Loucy (cell line): ENCODE measurements at regions not wholly inside any gene's neighbourhood (a gene's known extent, or its start where the extent isn't known, plus 50 kb on each side); places are given as distances from the start of the nearest gene placed in this dataset.

Experiments
- H2AFZ ChIP-seq: fragments of 200-600 bp; sonication (generic); 2 replicates; pipeline ENCODE4 v1.6.0; 2016; ENCODE audit warnings: antibody characterized with exemption, mild to moderate bottlenecking, low read length, moderate library complexity
- H3F3A ChIP-seq: fragments of 200-600 bp; 2 replicates; pipeline ENCODE4 v1.6.0; 2016; ENCODE audit warnings: antibody characterized with exemption, low read depth, mild to moderate bottlenecking
- H3K27me3 ChIP-seq: fragments of 200-600 bp; sonication (generic); 2 replicates; pipeline ENCODE4 v1.6.1; 2014; ENCODE audit warnings: low read length, mild to moderate bottlenecking; ENCODE audit not compliant: insufficient read depth, poor library complexity, severe bottlenecking
- H3K36me3 ChIP-seq: fragments of 200-600 bp; sonication (generic); 2 replicates; pipeline ENCODE4 v1.6.1; 2016; ENCODE audit warnings: low read length; ENCODE audit not compliant: insufficient read depth
- H3K4me1 ChIP-seq: fragments of 200-600 bp; sonication (generic); 2 replicates; pipeline ENCODE4 v1.5.1; 2014; ENCODE audit warnings: low read length, mild to moderate bottlenecking; ENCODE audit not compliant: insufficient read depth, poor library complexity, severe bottlenecking
- H3K4me2 ChIP-seq: fragments of 200-600 bp; sonication (generic); 2 replicates; pipeline ENCODE4 v1.6.0; 2014; ENCODE audit warnings: antibody characterized with exemption, low read length, low read depth, mild to moderate bottlenecking; ENCODE audit not compliant: poor library complexity, severe bottlenecking
- H3K4me3 ChIP-seq: fragments of 200-600 bp; sonication (generic); 2 replicates; pipeline ENCODE4 v1.5.1; 2014; ENCODE audit warnings: low read length, mild to moderate bottlenecking, mixed read lengths; ENCODE audit not compliant: poor library complexity, severe bottlenecking
- H3K79me2 ChIP-seq: fragments of 200-600 bp; sonication (generic); 2 replicates; pipeline ENCODE4 v1.6.1; 2014; ENCODE audit warnings: low read length; ENCODE audit not compliant: insufficient read depth
- H3K9ac ChIP-seq: fragments of 200-600 bp; sonication (generic); 2 replicates; pipeline ENCODE4 v1.6.0; 2014; ENCODE audit warnings: mild to moderate bottlenecking, low read depth, low read length, moderate library complexity; ENCODE audit not compliant: poor library complexity, severe bottlenecking
- H3K9me2 ChIP-seq: fragments of 200-600 bp; sonication (generic); replicated peaks from 2 replicates; pipeline ENCODE4 v1.6.1; 2016; ENCODE audit warnings: low read depth, low read length, mixed read lengths
- H3K9me3 ChIP-seq: fragments of 200-600 bp; sonication (generic); 2 replicates; pipeline ENCODE4 v1.6.1; 2014; ENCODE audit warnings: mild to moderate bottlenecking, antibody characterized with exemption, low read length, low read depth; ENCODE audit not compliant: insufficient read depth
- H4K20me1 ChIP-seq: fragments of 200-600 bp; sonication (generic); 2 replicates; pipeline ENCODE4 v1.6.0; 2014; ENCODE audit warnings: antibody characterized with exemption, low read length, mild to moderate bottlenecking; ENCODE audit not compliant: insufficient read depth, poor library complexity, severe bottlenecking
- EZH2phosphoT487 ChIP-seq: fragments of 200-600 bp; IDR thresholded peaks from 2 replicates; pipeline ENCODE4 v1.6.1; 2018; ENCODE audit warnings: antibody characterized with exemption, mild to moderate bottlenecking, moderate library complexity, borderline replicate concordance
- TF ChIP-seq, protein P1 (sequence below): fragments of 200-600 bp; sonication (generic); conservative IDR thresholded peaks from 2 replicates; pipeline ENCODE4 v1.5.1; 2014; ENCODE audit warnings: mild to moderate bottlenecking, antibody characterized with exemption, low read length

DNA sequence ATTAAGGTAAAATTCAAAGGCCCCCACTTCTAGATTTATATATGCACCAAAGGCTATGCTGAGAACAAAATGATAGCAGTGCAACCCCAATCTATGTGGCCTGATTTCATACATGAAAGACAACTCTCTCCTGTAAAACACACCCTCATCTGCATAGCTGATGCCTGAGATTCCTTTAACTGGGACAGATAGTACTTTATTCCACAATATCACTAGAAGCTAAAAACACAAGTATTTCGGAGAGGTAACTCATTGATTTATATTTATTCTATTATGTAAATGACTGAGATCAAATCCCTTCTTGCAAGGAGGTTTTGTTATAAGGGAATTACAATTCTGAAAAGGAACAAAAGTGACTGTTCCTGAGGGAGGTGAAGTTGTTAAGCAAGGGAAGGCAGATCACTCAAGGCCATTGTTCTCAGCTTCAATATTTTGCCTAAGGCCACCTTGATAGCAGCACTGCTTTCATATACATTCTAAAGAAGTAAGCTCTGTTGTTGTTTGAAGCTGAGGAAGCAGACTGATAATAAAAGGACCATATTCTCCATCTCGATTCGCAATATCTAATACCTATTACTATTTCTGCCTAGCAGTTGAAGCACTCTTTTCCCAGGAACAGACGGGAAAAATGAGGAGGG is 471.0 kb upstream of the CDH7 start:
- no peaks in the 10 kb centered on the region for H3K36me3 ChIP-seq
- H2AFZ ChIP-seq, result no peak overlapping the region
- TF ChIP-seq EZH2phosphoT487, result no peak
- TF ChIP-seq, protein P1, sequence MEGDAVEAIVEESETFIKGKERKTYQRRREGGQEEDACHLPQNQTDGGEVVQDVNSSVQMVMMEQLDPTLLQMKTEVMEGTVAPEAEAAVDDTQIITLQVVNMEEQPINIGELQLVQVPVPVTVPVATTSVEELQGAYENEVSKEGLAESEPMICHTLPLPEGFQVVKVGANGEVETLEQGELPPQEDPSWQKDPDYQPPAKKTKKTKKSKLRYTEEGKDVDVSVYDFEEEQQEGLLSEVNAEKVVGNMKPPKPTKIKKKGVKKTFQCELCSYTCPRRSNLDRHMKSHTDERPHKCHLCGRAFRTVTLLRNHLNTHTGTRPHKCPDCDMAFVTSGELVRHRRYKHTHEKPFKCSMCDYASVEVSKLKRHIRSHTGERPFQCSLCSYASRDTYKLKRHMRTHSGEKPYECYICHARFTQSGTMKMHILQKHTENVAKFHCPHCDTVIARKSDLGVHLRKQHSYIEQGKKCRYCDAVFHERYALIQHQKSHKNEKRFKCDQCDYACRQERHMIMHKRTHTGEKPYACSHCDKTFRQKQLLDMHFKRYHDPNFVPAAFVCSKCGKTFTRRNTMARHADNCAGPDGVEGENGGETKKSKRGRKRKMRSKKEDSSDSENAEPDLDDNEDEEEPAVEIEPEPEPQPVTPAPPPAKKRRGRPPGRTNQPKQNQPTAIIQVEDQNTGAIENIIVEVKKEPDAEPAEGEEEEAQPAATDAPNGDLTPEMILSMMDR, result no peak
- no peaks in the 10 kb centered on the region for H3K4me1 ChIP-seq
- no peak overlapping the region for H3K9ac ChIP-seq
- no peaks in the 10 kb centered on the region for H3K9me2 ChIP-seq
- no peak overlapping the region for H3K4me2 ChIP-seq
- H3K27me3 ChIP-seq, result no peaks in the 10 kb centered on the region
- no peaks in the 10 kb centered on the region for H3F3A ChIP-seq
- no peak overlapping the region for H3K4me3 ChIP-seq
- H3K9me3 ChIP-seq, result no peaks in the 10 kb centered on the region
- no peaks in the 10 kb centered on the region for H3K79me2 ChIP-seq
- no peaks in the 10 kb centered on the region for H4K20me1 ChIP-seq

DNA sequence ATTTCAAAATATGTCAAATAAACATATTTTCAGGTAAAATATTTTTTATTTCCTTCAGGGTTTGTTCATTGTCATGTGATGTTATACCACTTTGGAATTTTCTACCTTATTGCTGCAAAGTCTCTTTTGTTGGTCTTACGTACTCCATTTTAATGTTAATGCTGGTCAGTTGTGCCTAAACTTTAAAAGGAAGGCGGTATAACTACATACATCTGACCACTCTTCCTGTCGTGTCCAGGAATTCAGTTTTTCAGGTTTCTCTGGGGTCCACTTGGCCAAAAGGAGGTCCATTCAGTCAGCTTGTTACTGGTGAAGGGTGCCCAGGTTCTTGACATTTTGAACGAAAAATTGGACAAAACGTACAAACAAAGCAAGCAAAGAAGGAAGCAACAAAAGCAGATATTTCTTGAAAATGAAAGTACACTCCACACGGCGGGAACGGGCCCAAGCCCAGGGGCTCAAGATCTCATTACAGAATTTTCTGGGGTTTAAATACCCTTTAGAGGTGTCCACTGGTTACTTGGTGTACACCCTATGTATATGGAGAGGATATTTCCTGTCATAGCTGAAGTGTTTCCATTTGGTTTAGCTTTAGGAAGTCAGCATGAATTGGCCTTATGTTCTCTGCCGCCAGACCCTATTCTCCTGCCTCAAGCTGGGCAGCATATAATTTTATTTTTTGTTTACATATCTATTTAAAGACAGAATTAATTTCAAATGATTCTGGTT is 471.7 kb upstream of the CDH7 start:
- H3K4me1 ChIP-seq, result no peaks in the 10 kb centered on the region
- no peaks in the 10 kb centered on the region for H3K36me3 ChIP-seq
- no peak overlapping the region for H3K4me3 ChIP-seq
- no peaks in the 10 kb centered on the region for H3K27me3 ChIP-seq
- TF ChIP-seq EZH2phosphoT487, result no peak
- TF ChIP-seq, protein P1, result no peak
- no peaks in the 10 kb centered on the region for H3K9me2 ChIP-seq
- no peaks in the 10 kb centered on the region for H3K79me2 ChIP-seq
- H3K4me2 ChIP-seq, result no peak overlapping the region
- no peaks in the 10 kb centered on the region for H3F3A ChIP-seq
- no peaks in the 10 kb centered on the region for H3K9me3 ChIP-seq
- H4K20me1 ChIP-seq, result no peaks in the 10 kb centered on the region
- H3K9ac ChIP-seq, result no peak overlapping the region
- H2AFZ ChIP-seq, result no peak overlapping the region

DNA sequence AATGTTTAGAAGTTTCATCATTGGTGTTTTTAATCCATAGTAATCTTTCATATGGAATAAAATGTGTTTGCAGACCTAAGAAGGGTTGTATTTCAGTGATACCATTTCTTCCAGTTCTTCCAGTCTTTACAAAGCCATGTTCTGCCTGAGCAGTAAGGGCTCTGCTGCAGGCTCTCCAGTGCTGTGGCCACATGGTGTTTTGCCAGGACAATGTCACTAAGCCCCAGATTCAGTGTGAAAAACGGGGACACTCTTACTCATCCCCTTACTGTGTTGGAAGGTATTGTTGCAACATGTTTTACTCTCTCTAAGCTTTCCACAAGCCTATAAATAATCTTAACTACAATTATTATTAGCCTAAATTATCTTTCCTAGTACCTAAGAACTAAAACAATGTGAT is 481.4 kb upstream of the CDH7 start:
- Histone ChIP-seq H3K9me3 (no peaks in the 10 kb centered on the region), H3K4me1 (no peaks in the 10 kb centered on the region), H3K4me2 (no peak overlapping the region), H3F3A (no peaks in the 10 kb centered on the region), H3K4me3 (no peak overlapping the region), H3K9me2 (no peaks in the 10 kb centered on the region), H3K36me3 (no peaks in the 10 kb centered on the region), H2AFZ (no peak overlapping the region), H4K20me1 (no peaks in the 10 kb centered on the region), H3K27me3 (no peaks in the 10 kb centered on the region), H3K79me2 (no peaks in the 10 kb centered on the region), H3K9ac (no peak overlapping the region)
- TF ChIP-seq, protein P1, result no peak
- TF ChIP-seq EZH2phosphoT487, result no peak
